GM18868 (cell line): ENCODE measurements at regions not wholly inside any gene's neighbourhood (a gene's known extent, or its start where the extent isn't known, plus 50 kb on each side); places are given as distances from the start of the nearest gene placed in this dataset.
"Not testable (repeated sequence)": the region's sequence is repeated elsewhere in the genome, so short reads cannot be mapped to it uniquely, and the experiment has no call there.

Experiments used
- ATAC-seq: cut with Tn5 transposase; IDR thresholded peaks from one replicate; pipeline ENCODE4 v1.9.1; 2021; ENCODE audit warnings: mild to moderate bottlenecking, moderate library complexity; ENCODE audit not compliant: unreplicated experiment

DNA sequence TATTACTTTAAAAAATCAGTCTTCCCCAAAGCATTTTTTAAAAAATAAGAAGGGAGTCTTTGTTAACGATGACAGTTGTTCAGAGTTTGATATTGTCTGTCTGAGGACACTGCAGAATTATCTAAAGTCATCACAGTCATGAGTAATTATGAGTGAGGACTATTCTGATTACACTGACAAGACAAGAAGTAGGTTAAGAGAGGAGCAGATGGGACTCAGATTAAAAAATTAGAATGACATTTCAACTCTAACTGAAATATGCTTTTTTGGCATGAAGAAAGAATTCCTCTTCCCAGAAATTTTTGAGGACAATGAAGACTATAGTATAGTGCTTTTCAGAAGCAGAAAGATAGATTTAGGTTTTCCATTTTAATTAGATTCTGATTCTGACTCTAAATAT is 456.5 kb downstream of the EPHA7 start:
- ATAC-seq, result no peak

DNA sequence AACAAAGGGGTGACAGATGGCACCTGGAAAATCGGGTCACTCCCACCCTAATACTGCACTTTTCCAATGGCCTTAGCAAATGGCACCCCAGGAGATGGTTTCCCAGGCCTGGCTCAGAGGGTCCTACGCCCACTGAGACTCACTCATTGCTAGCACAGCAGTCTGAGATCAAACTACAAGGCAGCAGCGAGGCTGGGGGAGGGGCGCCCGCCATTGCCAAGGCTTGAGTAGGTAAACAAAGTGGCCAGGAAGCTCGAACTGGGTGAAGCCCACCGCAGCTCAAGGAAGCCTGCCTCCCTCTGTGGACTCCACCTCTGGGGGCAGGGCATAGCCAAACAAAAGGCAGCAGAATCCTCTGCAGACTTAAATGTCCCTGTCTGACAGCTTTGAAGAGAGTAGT is 467.2 kb downstream of the EPHA7 start:
- not testable (repeated sequence) for ATAC-seq

DNA sequence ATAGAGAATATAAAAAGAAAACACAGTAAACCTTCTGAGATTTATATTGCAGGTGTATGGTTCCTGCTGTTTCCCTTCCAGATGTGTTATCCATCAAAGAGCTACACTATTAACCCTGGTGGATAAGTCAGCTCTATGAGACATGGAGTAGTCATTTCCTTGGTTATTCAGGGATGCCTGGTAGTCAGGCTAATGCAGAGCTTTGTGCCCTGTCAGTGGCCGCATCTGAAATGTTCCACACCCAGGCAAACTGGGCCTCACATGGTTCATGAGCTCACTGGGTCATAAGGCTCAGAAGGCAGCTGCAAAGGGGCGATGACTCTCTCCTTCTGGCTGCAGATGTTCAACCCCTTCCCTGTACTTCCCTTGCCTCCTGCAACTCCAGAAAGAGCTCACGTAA is 473.6 kb downstream of the EPHA7 start:
- ATAC-seq, result no peak

DNA sequence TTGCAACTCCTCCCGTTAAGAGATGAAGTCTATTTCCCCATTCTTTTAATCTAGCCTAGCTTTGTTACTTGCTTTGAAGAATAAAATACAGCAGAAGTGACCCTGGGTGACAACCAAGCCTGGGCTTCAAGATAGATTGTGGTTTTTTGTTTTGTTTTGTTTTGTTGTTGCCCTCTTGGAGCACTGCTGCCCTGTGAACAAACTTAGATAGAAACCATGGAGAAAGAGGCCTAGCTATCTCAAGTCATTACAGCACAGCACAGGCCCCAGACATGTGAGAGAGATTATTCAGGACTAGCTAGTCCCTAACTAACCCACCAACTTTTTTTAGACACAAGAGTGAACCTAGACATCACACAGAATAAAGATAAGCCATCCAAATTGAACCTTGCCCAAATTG is 475.2 kb downstream of the EPHA7 start:
- ATAC-seq, result no peak

DNA sequence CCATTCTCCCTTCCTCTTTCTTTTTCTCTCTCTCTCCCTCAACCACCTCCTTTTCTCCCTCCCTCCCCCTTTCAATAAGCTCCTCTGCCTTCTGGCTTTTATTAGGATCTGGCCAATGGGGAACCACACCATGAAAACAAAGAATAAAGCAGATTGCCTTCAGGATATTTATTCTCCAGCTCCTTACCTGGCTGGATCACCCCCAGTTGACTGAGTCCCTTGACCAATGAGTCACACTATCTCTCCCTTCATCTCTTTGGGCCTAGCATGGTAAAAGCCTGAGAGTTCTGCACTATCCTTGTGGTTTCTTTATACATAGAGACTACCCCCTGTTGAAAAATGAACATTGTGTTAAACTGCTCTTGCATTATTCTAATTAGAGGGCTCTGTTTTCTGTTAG is 476.8 kb downstream of the EPHA7 start:
- no peak for ATAC-seq

DNA sequence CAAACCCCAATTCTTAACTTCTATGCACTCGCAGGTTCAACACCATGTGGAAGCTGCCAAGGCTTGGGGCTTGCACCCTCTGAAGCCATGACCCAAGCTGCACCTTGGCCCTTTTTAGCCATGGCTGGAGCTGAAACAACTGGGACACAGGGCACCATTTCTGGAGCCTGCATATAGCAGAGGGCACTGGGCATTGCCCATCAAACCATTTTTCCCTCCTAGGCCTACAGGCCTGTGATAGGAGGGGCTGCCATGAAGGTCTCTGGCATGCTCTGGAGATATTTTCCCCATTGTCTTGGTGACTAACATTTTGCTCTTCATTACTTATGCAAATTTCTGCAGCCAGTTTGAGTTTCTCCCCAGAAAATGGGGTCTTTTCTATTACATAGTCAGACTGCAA is 484.7 kb downstream of the EPHA7 start:
- ATAC-seq, result no peak

DNA sequence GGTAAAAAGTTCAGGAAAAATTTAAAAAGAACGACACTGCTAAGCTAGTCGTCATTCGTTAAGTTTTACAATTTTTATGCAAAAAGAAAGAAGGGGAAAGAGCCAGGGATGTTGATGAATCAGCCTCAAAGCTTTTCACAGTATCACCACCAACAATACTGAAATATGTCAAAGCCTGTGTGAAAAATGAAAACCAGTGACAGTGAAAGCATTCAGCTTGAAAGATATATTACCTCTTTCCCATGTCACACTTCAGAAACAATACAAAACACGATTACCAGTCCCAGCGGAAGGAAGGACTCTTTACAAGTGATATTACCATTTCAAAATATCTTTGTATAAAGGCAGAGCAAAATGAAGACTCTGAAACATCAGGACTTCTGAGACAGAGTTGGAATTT is 489.2 kb downstream of the EPHA7 start:
- ATAC-seq, result no peak

DNA sequence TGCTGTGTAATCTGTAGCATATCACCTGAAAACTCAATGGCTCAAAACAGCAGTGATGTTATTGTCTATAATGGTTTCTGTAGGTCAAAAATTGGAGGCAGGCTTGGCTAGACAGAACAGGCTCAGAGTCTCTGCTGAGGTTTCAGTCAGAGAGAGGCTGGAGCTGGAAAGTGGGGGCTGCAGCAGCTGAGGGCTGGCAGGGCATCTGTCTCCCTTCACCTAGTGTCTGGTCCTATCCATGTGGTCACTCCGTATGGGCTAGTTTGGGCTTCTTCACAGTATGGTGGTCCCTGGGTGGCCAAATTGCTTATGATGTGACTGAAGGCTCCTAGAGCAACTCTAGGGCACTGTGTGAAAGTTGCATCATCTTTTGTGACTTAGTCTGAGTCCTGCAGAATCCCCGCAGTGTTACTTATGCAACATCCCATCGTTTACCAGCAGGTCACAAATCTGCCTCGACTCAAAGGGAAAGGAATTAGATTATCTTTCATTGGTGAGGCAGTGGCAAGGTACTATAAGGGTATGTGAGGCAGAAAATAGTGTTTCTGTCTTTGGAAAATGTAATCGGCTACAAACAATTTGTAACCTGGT is 497.0 kb downstream of the EPHA7 start:
- no peak for ATAC-seq

DNA sequence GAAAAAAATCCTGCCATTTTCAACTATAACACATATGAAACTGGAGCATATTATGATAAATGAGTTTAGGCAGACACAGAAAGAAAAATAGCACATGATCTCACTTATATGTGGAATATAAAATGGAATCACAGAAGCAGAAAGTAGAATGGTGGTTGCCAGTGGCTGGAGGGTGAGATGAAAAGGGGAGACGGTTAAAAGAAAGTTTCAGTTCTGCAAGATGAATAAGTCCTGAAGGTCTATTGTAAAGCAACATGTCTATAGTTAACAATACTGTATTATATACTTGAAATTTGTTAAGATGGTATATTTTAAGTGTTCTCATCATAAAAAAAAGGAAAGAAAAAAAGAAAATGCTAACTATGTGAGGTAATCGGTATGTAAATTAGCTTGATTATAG is 503.9 kb downstream of the EPHA7 start:
- ATAC-seq, result no peak

DNA sequence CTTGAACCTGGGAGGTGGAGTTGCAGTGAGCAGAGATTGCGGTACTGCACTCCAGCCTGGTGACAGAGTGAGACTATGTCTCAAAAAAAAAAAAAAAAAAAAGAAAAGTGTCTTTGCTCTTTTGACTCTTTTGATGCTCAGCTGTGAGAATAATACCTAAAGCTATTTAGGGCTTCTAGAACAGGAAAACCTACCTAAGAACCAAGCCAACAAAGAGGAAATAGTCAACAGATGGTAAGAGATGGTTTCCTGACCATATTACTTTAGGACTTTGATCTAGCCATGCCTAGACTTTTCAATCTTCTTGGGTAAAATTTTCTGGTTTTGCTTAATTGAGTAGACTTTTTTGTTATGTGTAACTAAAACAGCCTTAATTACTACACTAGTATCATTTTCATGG is 508.1 kb downstream of the EPHA7 start:
- ATAC-seq, result no peak

DNA sequence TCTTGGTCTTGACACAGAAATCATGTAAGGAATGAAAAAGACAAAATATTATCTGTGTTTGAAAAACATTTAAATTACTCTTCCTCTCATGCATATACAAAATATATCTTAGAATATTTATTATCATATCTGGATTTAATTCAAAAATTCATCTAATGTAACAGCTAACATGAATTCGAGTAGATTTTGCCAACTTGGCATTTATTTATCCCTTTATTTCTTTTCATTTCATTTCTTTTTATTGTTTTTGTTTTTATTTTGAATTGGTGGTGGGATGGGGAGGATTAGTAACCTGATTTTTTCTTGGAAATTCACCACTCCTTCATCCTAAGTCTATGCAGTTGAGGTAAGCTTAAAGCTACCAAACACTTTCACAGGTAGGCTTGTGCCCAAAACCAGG is 508.7 kb downstream of the EPHA7 start:
- ATAC-seq, result no peak

DNA sequence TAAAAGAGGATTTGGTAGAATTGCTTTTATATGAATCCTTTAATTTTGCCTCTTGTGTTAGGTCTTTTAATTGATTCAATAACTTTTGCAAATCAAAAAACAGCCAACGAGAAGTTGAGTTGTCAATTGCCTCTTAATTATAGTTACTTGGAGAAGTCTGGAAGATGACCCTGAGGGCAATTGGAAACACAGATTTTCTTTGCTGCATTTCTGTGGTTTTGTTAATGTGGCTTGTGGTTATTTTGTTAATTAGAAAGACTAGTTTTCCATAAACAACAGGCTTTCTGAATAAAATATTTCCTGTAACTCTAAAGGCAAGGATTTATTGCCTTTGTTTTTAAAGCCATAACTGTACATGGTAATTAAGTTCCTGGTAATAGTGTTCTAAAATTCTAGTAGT is 513.0 kb downstream of the EPHA7 start:
- no peak for ATAC-seq

DNA sequence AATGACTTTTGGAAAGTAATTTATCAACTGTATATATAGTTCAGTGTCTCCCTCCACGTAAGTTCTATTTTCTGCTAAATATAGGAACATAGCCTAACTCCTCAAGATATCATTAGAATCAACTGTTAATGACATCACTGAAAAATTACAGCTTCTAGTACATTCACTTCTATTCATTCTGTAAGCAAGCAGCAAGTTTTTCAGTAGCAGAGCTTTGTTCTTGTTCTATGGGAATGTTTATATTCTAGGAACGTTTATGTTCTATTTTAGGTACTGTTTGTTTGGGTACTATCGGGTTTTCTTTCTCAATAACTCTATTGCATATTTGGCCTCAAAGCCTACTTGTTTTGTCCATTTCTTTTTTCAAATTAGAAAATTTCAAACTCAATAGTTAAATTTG is 525.6 kb downstream of the EPHA7 start:
- ATAC-seq, result no peak

DNA sequence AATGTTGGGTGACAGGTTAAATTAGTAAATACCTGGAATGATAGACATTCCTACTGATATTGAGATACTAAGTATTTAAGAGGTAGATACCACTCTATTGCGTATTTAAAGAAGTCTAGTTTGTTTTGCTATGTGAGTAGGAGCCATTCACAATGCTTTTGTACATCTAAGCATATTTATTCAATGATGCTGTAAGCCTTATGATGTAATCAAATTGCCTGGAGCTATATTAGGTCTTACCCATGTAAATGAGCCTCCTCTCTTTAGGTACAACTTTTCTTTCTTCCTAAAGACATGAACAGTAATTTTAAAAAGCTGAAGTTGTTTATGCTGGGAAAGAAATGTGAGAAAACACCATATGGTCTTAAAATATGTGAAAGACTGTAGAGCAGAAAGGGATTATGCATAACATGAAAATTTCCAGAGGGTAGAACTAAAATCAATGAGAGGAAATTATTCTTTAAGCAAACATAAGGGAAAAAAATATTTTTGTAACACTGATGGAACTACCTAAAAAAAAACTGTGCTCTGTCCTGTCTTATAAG is 526.7 kb downstream of the EPHA7 start:
- ATAC-seq, result no peak

DNA sequence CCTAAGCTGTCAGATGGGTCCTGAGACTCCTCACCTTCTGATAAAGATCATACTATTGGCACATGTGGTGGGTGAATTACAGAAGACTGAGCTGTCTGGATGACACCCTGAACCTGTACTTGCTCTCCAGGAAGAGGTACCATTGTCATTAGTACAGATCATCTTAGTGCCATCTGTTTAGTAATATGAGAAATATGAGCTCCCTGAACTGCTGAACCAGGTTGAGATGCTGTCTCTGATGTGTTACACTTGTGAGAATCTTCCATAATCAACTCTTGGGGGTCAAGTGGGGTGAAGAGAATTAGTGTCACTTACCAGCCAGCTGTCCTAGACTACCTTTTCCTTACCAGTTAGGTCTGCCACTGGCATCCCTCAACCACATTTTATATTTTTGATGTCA is 531.0 kb downstream of the EPHA7 start:
- ATAC-seq, result no peak

DNA sequence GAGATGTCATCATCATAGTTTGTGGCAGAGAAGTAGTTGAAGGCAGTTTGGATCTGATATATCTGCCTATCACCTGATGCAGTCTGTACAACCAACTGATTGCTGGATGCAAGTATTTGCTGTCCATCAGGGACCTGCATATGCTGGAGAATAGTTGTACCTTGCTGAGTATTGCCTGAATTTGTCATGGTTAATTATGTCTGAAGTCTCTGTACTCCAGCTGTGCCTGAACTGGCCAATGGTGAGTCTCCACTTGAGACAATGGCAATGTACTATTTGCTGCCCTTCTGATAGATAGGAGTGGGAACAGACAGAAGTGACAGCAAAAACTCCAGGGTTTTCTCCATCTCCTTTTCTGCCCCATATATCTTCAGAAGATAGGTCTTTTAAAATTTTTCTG is 531.5 kb downstream of the EPHA7 start:
- ATAC-seq, result no peak

DNA sequence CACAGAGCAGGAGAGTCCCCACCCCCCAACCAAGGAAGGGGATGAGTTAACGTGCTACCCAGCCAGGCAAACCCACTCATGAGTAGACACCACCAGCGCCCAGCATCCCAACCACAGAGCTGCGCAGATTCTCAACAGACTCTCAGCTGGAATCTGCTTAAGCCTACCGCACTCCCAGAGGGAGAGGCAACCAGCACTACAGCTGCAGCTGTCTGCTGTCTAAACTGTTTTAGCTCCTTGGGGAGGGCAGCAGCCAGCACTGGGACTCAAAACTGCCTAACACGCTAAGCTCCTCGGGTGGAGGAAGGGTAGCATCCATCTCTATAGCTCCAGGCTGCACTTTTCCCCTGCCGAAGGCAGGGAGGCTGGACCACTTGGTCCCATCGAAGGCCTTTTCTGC is 539.8 kb downstream of the EPHA7 start:
- ATAC-seq, result no peak

DNA sequence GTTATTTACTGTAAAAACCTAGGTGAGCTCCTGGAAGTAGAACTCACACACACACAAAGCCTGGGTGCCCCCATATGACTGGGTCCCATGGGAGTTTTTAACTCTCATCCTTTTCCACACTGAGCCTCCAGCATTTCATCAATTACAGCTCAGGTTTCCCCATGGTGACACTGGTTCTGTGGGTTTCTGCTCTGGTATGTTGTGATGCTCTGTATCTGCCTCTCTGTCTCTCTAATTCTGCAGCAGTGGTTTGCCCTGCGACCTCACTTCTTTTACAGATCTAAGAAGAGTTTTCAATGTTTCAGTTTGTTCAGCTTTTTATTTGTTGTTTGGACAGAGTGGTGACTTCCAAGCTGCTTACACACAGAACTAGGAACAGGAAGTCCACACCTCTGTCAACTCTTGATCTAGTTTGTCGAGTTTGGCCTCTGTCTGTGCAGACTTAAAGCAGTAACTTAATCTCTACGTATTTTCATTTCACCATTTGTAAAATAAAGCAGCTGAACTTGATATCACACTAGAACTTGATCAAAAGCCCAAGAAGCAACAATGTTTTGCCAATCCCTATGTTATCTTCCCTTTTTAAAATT is 554.3 kb downstream of the EPHA7 start:
- no peak for ATAC-seq

DNA sequence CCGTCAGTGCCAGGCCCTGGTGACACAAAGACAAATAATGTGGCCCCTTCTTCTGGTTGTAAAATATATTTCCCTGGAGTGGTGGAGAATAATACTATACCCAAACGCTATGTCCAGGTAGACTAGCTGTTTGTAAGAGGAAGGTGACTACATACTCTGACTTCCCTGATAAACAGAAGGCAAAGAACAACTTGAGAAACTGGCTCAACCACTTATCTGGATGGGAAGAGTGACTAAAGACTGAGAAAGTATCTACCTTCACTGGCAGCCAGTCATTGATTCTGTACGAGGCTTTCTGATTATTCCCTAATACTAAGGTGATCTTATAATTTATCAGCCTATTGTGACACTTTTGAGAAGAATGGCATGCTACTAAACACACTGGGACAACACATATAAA is 569.7 kb downstream of the EPHA7 start:
- ATAC-seq, result no peak

DNA sequence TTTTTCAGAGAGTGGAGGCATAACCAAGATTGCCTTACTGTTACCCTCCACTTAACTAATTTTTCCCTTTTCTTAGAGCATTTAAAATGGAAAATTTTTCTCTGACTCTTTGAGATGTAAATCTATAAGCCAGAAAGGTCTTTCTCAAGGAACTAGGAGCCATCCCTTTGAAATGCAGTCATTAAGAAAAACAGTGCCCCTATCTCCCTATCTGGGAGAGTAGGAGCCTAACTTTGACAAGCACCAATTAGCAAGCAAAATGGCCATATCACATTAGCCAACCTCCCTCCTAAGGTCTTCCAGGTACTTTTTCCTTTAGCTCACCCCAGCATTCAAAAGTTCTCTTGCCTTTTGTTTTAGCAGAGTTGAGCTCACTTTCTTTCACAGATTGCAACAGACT is 570.5 kb downstream of the EPHA7 start:
- ATAC-seq, result no peak

DNA sequence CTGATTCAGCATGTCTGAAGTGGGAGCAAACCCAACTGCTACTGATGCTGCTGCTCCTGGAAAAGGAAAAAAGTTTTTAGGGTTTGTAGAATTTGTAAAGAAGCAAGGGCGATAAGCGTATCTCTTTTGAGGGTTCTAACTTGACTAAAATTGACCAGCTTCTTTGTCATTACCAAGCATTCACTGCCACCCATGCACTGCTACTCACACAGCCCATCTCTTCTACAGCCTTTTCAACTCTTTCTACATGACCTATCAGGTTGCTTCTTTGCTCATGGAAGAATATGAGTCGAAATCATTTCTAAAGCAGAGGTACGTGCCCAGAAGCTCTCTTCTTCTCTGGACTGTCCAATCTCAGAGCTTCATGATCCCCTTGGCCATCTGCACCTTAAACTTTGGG is 570.9 kb downstream of the EPHA7 start:
- no peak for ATAC-seq

DNA sequence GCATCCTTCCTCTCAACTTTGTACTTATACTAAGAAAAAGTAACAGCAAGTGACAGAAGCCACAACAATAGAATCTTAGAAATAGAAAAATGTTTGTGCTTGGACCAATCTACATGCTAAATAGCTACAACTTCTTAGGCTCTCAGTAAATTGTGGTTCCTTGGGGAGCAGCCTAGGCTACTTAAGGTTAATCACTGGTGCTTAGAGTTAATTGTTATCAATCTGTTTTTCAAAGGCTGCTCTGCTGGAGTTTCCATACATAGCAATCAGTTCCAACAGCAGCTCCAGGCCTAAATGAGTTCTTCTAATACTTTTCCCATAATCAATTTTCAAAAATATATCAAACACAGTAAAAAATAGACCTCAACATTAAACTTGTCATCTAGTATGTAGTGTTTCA is 571.4 kb downstream of the EPHA7 start:
- no peak for ATAC-seq
